Hepatic stellate cell (primary cell): ENCODE measurements at regions not wholly inside any gene's neighbourhood (a gene's known extent, or its start where the extent isn't known, plus 50 kb on each side); places are given as distances from the start of the nearest gene placed in this dataset.

ENCODE experiments used
- DNase-seq: peaks from one replicate; pipeline ENCODE4 v3.0.0; 2011; ENCODE audit warnings: low spot score

- peak; percentile 30 for DNase-seq
Observed at GRCh38 chr2:133667085-133667484, 98.8 kb upstream of the NCKAP5 start.

- no peak for DNase-seq
Observed at GRCh38 chr2:133667968-133668367, 99.7 kb upstream of the NCKAP5 start.

GRCh38 chr2:133668547-133668946 is 100.3 kb upstream of the NCKAP5 start:
- no peak for DNase-seq

- no peak for DNase-seq
Observed at GRCh38 chr2:133673305-133673905, 105.1 kb upstream of the NCKAP5 start.

GRCh38 chr2:133674066-133674432 is 105.8 kb upstream of the NCKAP5 start:
- DNase-seq, result no peak

- DNase-seq, result peak; percentile 46
Observed at GRCh38 chr2:133674433-133675331, 106.4 kb upstream of the NCKAP5 start.

- peak; percentile 9 for DNase-seq
Observed at GRCh38 chr2:133676392-133677130, 108.3 kb upstream of the NCKAP5 start.

GRCh38 chr2:133680343-133681049 is 112.2 kb upstream of the NCKAP5 start:
- no peak for DNase-seq

- DNase-seq, result no peak
Observed at GRCh38 chr2:133682347-133682746, 114.1 kb upstream of the NCKAP5 start.

- no peak for DNase-seq
Observed at GRCh38 chr2:133682906-133683305, 114.6 kb upstream of the NCKAP5 start.

- no peak for DNase-seq
Observed at GRCh38 chr2:133685636-133686215, 117.5 kb upstream of the NCKAP5 start.

- DNase-seq, result no peak
Observed at GRCh38 chr2:133690780-133691179, 122.5 kb upstream of the NCKAP5 start.

- no peak for DNase-seq
Observed at GRCh38 chr2:133691336-133691735, 123.1 kb upstream of the NCKAP5 start.

- DNase-seq, result no peak
Observed at GRCh38 chr2:133705287-133705686, 137.0 kb upstream of the NCKAP5 start.

GRCh38 chr2:133710613-133711012 is 142.3 kb upstream of the NCKAP5 start:
- DNase-seq, result no peak

GRCh38 chr2:133711201-133711600 is 142.9 kb upstream of the NCKAP5 start:
- no peak for DNase-seq

- no peak for DNase-seq
Observed at GRCh38 chr2:133711806-133712205, 143.5 kb upstream of the NCKAP5 start.

GRCh38 chr2:133712369-133712768 is 144.1 kb upstream of the NCKAP5 start:
- DNase-seq, result no peak

- DNase-seq, result no peak
Observed at GRCh38 chr2:133713049-133713580, 144.9 kb upstream of the NCKAP5 start.

GRCh38 chr2:133716166-133716565 is 147.9 kb upstream of the NCKAP5 start:
- no peak for DNase-seq

GRCh38 chr2:133717497-133717896 is 149.2 kb upstream of the NCKAP5 start:
- DNase-seq, result no peak
